Esophagus muscularis mucosa (tissue), 4 donors: ENCODE measurements at regions not wholly inside any gene's neighbourhood (a gene's known extent, or its start where the extent isn't known, plus 50 kb on each side); places are given as distances from the start of the nearest gene placed in this dataset.

Source experiments
- EP300 ChIP-seq: sonication (generic); formaldehyde crosslinking; IDR thresholded peaks from one replicate; pipeline ENCODE4 v1.6.1; 2017; ENCODE audit warnings: antibody characterized with exemption
- POLR2A ChIP-seq: fragments of 450-650 bp; IDR thresholded peaks from one replicate; pipeline ENCODE4 v1.6.1; 2017; ENCODE audit warnings: antibody characterized with exemption, moderate library complexity, mild to moderate bottlenecking, low read depth
- POLR2AphosphoS5 ChIP-seq, 2 donors: sonication (generic); formaldehyde crosslinking; IDR thresholded peaks; one replicate each; pipeline ENCODE4 v1.6.1; 2017; ENCODE audit warnings: antibody characterized with exemption in 2 of 2
- TF ChIP-seq, protein P1 (sequence below), 3 experiments: fragments of 200-600 bp in 2 of 3; fragments of 450-650 bp in 1 of 3; sonication (generic) in 2 of 3; IDR thresholded peaks; one replicate each; pipeline ENCODE4 v1.5.1; 2017 to 2019; ENCODE audit warnings: antibody characterized with exemption in 3 of 3, mild to moderate bottlenecking in 2 of 3, moderate library complexity in 1 of 3

GRCh38 chr3:26114851-26115250 is 325.0 kb downstream of the OXSM start:
- TF ChIP-seq, protein P1, sequence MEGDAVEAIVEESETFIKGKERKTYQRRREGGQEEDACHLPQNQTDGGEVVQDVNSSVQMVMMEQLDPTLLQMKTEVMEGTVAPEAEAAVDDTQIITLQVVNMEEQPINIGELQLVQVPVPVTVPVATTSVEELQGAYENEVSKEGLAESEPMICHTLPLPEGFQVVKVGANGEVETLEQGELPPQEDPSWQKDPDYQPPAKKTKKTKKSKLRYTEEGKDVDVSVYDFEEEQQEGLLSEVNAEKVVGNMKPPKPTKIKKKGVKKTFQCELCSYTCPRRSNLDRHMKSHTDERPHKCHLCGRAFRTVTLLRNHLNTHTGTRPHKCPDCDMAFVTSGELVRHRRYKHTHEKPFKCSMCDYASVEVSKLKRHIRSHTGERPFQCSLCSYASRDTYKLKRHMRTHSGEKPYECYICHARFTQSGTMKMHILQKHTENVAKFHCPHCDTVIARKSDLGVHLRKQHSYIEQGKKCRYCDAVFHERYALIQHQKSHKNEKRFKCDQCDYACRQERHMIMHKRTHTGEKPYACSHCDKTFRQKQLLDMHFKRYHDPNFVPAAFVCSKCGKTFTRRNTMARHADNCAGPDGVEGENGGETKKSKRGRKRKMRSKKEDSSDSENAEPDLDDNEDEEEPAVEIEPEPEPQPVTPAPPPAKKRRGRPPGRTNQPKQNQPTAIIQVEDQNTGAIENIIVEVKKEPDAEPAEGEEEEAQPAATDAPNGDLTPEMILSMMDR (IDR thresholded peaks at IDR 0.05), result no peak
- no peak for TF ChIP-seq EP300
- TF ChIP-seq POLR2A, result no peak
- no peak for TF ChIP-seq POLR2AphosphoS5 (IDR thresholded peaks at IDR 0.05)
